ENCODE measurements at regions not wholly inside any gene's neighbourhood (a gene's known extent, or its start where the extent isn't known, plus 50 kb on each side); places are given as distances from the start of the nearest gene placed in this dataset.
A peak's percentile ranks its signal among the peaks of the same experiment; 100 is the strongest.
"Not testable (repeated sequence)": the region's sequence is repeated elsewhere in the genome, so short reads cannot be mapped to it uniquely, and the experiment has no call there.

DNA sequence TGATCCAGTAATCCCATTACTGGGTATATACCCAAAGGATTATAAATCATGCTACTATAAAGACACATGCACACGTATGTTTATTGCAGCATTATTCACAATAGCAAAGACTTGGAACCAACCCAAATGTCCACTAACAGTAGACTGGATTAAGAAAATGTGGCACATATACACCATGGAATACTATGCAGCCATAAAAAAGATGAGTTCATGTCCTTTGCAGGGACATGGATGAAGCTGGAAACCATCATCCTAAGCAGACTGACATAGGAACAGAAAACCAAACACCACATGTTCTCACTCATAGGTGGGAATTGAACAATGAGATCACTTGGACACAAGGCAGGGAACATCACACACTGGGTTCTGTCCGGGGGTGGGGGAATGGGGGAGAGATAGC is 277.1 kb downstream of the COG6 start:
- DNase-seq (ENCODE audit: low read depth, low spot score), result not testable (repeated sequence)

DNA sequence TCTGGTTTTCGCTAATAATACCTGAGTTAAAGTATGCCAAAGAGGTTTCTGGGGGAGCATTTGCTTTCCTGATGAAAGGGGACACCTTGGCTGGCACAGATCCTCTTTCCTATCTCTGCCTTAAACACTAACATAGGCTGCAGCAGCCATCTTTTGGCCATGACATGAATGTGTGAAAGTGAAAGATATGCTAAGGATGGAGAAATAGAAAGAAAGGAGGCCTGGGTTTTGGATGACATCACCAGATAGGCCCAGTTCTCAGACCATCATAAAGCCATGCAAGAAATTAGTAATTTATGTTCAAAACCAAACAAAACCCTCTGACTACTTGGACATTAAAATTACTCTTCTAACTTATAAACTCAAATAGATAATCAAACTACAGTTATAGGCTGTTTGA is 279.7 kb downstream of the COG6 start:
- no peak for DNase-seq (ENCODE audit: low read depth, low spot score)

DNA sequence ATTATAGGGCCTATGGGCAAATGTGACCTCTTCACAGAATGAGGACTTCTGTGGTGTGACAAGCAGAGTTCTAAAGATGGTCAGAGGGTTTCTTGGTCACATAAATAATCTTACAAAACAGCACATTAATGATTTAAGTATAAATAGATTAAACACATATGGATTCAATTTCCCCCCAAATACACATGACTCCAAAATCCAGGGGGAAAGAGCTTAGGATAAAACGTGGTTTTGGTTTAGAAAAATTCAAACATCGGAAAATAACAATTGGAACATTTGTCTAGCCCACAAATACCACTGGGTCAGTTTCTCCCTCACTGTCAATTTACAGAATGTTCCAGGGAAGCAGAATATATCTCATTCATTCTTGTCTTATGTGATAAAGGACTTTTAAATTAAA is 283.1 kb downstream of the COG6 start:
- DNase-seq (ENCODE audit: low read depth, low spot score), result no peak

DNA sequence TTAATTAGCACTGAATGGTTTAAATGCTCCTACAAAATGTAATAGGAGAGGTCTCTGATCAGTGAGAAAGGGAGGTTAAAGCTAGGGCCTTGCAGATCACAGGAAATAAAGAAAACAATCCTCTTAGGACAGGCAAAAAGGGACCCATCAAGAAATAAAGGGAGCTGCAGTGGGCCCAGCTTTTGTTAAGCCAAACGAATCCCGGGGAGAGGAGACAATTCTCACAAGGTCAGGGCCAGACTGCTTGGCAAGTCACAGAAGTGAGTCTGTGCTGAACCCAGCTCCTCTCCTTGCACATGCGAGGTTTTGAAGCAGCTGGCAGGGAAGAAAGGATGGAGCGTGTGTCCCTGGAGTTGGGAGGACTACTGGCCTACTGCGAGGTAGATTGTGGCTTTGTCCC is 285.8 kb downstream of the COG6 start:
- DNase-seq (ENCODE audit: low read depth, low spot score), result no peak

DNA sequence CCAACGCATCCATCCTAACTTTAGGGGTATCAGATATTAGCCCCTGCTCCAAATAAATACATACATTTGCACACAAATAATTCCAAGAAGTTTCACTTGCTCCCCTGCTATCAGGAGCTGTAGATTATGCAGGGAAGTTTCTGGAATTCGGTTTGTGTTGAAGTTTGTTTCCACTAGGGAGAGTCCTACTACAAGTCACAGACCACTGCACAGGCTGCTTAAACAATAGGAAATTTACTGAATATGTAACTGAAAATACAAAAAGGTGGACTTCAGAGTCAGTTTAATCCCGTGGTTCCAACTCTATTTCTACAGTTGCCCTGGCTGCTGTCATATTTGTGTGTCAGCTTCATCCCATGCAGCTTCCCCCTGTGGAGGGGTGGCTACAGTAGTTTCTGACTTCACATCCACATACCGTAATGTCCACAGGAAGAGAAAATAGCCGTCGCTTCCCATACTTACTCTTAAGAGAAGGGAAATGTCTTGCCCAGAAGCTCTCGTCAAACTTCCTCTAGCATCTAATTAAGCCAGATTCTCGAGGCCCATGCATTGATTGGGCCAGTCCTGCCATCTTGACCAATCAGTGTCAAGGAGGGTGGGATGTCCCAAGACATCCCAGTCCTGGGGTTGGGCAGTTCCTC is 286.6 kb downstream of the COG6 start:
- no peak for DNase-seq (ENCODE audit: low read depth, low spot score)

DNA sequence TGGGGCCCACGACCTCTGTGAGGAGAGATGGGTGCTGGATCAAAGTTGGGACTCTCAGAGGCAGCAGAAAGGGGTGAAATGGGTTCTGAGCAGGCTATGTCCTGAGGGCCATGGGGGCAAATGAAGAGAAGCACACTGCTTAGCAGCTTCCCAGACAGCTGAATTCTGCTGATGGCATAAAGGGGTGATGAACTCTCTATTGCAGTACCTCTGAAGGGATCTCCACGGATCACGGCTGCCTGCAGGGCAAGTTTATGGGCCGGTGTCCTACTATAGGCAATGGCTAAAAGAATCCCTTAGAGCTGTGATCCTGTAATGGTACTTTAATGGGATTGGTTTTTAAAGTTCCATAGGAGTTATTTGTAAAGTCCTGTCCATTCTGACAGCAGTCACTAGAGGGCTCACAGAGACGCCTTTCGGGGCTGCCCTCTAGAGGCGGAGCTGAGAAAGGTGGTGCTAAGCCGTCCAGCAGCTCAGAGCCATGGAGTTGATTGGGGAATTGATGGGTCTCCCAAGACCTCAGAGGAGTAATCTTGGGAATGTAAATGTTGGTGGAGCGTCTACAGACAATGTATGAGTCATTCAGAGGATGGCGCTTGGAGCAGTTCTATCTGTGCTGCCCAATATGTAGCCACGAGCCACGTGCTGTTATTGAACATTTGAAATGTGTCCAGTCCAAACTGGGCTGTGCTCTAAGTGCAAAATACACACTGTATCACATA is 287.3 kb downstream of the COG6 start:
- DNase-seq (ENCODE audit: low read depth, low spot score), result peak; percentile 21

DNA sequence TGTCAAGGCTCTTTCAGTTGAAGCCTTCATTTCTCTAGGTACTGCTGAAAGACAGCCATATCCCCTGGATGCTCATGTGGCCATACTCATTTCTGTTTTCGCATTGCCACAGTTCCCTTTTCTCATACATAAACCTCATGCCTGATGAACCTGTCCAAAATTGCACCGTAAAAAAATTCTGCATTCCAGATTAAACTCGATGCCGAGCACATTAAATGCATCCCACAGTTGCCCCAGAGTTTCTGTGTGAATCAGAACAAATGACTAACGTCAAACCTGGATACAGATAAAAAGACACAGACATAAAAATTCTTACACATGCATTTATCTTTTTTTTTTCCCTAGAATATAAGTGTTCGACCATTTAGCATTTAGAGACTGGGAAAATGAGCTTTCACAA is 288.2 kb downstream of the COG6 start:
- DNase-seq (ENCODE audit: low read depth, low spot score), result no peak

DNA sequence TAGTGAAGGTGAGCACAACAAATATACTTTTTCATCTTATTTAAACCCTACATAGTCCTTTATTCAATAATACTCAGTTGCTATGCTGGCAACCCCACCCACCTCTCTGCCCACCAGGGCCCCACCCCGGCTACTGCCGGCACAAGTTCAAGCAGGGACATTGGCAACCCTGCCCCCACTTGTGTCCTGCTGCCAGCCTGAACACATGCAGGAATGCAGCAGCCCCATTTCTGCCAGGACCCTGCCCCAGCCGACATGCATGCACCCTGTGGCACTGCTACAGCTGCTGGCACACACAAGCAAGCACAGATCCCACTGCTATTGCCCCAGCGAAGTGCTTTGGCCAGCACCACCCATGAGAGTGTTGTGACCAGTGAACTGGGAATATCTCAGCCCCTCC is 289.8 kb downstream of the COG6 start:
- DNase-seq (ENCODE audit: low read depth, low spot score), result no peak

DNA sequence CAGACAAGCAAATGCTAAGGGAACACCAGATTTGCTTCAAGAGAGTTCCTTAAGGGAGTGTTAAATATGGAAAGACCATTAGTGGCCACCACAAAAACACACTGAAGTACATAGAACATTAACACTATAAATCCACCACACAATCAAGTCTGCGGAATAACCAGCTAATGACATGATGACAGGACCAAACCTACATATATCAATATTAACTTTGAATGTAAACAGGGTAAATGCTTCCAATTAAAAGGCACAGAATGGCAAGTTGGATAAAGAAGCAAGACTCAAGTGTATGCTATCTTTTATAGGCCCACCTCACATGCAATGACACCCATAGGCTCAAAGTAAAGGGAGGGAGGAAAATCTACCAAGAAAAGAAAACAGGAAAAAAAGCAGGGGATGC is 291.3 kb downstream of the COG6 start:
- no peak for DNase-seq (ENCODE audit: low read depth, low spot score)

DNA sequence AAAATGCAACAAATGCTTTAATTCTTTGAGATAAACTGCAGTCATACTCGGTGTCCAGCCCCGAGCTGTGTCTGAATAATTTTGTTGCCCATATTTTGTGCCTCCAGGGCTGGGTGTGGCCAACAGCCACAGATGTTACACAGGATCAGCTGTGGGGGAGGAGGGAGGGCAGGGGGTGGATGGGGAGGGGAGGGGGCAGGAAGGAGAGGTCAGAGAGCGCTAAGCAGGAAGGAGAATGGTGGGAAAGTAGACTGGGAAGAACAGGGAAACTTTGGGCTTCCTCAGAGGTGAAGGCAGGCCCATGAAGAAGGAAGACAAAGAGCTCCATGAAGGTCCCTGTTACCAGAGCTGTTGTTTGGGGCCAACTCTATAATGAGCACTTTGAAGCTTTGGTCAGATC is 295.8 kb downstream of the COG6 start:
- no peak for DNase-seq (ENCODE audit: low read depth, low spot score)

DNA sequence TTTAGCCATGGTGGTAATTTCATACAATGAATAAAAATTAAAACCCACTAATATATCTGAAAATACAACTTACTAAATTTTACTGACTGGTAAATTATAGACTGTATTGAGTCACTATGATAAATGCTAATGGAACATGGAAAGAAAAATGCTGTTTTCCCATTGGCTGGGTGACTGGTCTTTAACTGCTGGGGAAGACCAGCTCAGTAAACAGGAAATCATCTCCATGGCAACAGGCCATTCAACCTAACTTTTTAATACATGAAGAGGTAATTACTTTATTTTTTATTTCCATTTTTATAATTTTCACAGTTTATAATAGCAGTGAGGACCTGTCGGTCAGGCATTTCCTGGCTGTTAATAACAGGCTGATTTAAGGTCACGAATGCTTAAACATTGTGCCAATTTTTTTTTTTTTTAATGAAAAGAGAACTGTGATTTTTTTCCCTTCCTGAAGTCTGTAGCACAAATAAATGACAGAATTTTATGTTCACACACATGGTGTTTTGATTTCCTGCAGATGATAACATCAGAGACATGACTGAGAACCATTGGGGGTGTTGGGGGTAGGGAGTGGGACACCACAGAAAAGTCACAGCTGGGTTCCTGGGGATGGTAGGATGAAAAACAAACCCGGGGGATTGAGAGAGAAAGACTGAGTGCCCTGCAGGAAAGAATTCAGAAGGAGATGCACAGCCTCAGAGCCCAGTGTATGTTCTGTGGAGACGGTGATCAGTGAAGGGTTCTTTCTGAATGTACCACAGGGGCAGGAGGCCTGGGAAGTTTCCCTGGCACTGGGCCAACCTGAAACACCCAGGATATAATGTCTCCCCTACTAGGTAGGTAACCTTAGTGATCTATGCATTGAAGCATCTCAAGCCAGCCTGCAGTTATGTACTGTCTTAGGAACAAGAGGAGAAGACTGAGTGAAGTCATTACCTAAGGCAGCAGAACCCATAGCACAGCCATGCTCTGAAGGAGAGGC is 297.1 kb downstream of the COG6 start:
- no peak for DNase-seq (ENCODE audit: low read depth, low spot score)

DNA sequence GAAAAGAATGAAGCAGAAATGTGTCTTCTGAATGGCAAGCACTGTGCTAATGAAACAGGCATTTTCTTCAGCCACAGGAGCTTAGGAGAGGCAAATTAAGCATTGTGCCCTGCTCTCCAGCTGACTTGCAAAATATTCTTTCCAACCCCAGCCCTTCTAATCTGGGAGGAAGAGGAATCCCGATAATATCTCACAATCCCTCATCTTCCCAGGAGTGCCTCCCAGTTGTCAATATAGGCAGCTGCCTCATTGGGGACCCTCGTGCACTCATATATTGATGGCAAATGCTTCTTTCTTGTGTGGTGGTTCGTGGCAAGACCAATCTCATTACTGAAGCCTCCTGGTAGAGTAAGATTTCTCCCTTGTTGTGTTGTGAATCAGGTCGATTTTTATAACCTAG is 299.0 kb downstream of the COG6 start:
- no peak for DNase-seq (ENCODE audit: low read depth, low spot score)

DNA sequence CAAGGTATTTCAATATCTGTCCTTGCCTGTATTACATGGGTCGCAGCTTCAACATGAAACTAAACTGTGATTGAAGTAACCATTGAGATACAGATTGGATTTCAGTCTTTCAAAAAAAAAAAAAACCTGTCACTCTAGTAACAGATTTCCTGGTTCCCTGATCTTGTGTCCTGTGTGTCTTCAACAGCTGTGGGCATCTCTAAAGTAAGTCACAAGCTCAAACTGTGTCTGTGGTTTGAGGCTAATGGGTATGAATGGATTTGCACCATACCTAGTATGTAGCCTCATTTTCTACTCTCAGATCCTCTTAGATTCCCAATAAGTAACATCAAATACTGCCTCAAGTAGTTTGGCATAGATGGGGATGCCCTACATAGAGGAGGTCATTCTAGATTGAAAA is 300.1 kb downstream of the COG6 start:
- DNase-seq (ENCODE audit: low read depth, low spot score), result no peak

DNA sequence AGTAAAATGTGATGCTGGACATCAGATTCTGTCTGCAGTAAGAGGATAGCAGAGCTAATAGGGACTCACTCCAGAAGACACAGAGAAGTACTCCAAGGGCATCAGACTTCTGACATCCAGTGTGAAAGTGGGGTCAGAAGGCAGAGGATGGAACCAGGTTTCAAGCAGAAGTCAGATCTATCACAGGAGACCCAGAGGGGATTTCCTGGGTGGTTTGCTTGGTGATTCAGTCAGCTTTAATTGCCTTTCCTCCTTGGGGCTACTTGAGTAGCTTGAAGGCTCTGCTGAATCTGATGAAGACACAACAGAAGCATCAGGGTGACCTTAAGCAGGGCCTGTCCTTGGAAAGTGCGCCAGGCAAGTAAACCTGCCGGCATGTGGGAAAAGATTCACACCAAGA is 300.6 kb downstream of the COG6 start:
- DNase-seq (ENCODE audit: low read depth, low spot score), result no peak

DNA sequence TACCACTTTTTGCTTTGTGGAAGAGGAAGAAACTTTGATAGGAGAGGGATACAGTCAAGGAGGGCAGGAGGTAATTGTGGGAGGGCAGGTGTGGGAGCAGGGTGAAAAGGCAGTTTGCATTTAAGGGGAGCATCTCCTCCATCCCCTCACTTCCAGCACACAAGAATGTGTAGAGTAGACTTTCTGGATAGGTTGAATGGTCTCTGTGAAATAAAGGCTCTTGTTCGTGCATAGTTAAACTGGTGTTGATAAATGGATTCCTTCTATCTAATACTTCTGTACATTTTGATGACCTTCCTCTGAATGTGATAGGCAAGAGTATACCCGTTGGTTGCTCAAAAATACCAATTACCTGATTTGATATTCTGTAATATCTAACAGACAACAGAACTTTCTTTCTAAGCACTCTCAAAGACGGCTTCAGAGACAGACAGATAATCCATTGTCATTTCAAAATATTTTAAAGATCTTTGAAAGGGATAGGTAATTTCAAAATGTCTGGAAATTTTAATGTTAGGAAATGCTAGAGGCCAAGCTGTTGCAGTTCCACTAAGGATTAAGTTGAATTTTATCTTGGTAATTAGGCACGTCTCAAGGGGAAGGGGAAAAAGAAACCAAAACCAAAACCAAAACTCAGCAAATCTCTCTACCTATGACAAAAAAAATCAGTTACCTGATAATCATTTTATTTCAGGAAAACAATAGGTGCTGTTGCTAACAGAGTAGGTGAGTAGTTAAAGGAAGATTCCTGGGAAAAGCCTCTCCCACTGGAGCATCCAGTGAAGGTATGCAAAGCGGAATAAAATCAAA is 302.6 kb downstream of the COG6 start:
- DNase-seq (ENCODE audit: low read depth, low spot score), result no peak

DNA sequence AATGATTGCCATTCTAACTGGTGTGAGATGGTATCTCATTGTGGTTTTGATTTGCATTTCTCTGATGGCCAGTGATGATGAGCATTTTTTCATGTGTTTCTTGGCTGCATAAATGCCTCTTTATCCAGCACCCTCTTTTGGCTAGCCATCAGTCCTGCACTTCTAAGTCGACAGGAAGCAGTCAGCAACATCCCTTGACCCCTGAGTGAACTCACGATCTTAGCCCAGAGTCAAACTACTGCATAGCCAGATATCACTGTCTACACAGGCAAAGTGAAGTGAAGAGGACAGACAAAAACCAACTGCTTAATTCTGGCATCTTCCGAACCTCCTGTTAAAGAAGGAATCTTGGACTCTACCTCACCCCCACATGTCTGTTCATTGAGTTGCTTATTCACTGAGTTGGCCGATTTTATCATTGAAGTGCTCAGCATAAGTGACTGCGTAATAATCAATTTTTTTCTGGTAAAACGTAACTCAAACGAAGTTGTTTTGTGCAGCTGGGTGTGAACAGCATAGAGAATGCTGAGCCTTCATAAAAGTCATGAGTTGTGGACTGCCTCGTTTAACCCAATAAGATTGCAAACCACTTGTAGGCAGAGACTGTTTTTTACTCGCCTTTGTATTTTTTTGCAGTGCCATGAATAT is 304.2 kb downstream of the COG6 start:
- DNase-seq (ENCODE audit: low read depth, low spot score), result no peak

DNA sequence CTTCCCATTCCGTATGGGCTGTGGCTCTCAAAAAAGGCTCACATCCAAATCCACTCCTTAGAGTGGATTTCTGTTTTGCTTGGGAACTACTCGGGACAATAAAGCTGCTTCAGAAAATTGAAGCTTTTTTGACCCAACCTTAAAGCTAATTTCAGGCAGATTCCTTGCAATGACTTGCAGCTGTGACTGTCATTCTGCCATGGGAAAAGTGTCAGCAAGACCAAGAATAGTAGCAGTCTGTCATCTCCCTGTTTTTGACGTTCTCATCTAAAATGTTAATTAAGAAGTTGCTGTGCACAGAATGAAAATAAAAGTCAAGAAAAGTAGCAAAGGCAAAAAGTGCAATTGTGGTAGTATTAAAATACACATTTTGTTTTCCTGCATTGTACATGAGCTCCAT is 304.7 kb downstream of the COG6 start:
- no peak for DNase-seq (ENCODE audit: low read depth, low spot score)

DNA sequence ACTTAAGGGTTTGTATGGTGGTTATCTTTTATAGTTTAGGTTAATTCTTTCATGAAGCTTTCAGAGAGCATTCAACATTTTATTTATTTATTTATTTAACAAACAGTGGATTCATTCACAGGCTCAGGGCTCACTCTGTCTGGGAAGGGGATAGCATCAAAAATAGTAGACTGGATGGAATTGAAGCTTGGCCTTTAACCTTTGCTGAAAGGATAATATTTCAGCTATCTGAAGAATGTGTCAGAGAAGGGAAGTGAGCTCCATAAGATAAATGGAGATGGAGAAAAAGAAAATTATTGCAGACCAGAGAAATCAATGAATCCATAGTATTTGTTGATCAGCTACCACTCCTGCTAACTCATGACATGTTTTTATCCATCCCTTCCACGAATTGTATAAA is 305.6 kb downstream of the COG6 start:
- no peak for DNase-seq (ENCODE audit: low read depth, low spot score)

DNA sequence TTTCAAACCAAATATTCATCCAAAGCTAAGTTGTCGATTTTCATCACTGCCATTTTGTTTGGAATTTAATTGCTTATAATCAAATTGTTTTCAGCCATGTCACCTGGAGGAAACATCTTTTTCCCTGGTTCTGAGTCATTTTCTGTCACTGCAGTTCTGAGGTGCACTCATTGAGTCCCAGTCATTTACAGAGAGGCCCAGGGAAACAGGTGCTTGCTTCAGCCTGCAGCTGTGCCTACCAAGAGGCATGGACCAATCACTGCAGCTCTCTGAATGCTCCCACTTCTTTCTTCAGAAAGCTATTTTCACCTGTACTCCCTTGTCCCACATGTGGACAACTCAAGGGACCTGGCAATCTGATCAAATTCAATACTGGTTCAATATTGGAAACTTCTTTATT is 308.1 kb downstream of the COG6 start:
- no peak for DNase-seq (ENCODE audit: low read depth, low spot score)

DNA sequence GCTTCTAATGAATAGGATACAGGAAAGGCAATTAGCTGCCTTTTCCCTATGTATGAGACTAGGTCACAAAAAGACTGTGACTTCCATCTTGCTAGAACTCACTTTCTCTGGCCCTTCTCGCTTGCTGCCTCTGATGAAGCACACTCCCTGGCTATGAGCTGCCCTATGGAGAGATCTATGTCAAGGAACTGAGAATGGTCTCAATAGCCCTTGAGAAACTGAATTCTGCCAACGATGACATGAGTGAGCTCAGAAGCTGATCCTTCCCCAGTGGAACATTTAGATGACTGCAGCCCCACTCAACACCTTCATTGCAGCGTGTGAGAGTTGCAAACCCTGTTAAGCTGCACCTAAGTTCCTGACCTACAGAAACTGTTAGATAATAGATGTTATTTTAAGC is 309.8 kb downstream of the COG6 start:
- DNase-seq (ENCODE audit: low read depth, low spot score), result no peak

Measured in brain pericyte (primary cell).